CD4-positive, alpha-beta T cell treated with Interleukin-21 for 1 hour (primary cell): ENCODE measurements at regions not wholly inside any gene's neighbourhood (a gene's known extent, or its start where the extent isn't known, plus 50 kb on each side); places are given as distances from the start of the nearest gene placed in this dataset.

Experiments
- DNase-seq: peaks from one replicate; pipeline ENCODE4 v3.0.0-alpha.2; 2020

GRCh38 chr10:3906511-3907111, 121.6 kb upstream of the KLF6 start:
- DNase-seq, result no peak

- DNase-seq, result no peak
Observed at GRCh38 chr10:3904419-3904960, 119.5 kb upstream of the KLF6 start.

GRCh38 chr10:3902809-3903410, 117.9 kb upstream of the KLF6 start:
- DNase-seq, result no peak

- DNase-seq, result peak; percentile 76
Observed at GRCh38 chr10:3902054-3902808, 117.2 kb upstream of the KLF6 start.

GRCh38 chr10:3901370-3901769, 116.4 kb upstream of the KLF6 start:
- no peak for DNase-seq

GRCh38 chr10:3900391-3900790, 115.4 kb upstream of the KLF6 start:
- DNase-seq, result no peak

- DNase-seq, result no peak
Observed at GRCh38 chr10:3898821-3899220, 113.8 kb upstream of the KLF6 start.

GRCh38 chr10:3897156-3897555, 112.1 kb upstream of the KLF6 start:
- DNase-seq, result no peak

- no peak for DNase-seq
Observed at GRCh38 chr10:3896161-3896560, 111.2 kb upstream of the KLF6 start.

GRCh38 chr10:3895045-3895631, 110.1 kb upstream of the KLF6 start:
- no peak for DNase-seq

GRCh38 chr10:3893901-3894563, 109.0 kb upstream of the KLF6 start:
- DNase-seq, result peak; percentile 42

GRCh38 chr10:3892440-3893425, 107.7 kb upstream of the KLF6 start:
- peak; percentile 83 for DNase-seq

- DNase-seq, result no peak
Observed at GRCh38 chr10:3891396-3891795, 106.4 kb upstream of the KLF6 start.

- no peak for DNase-seq
Observed at GRCh38 chr10:3890602-3891352, 105.8 kb upstream of the KLF6 start.

- no peak for DNase-seq
Observed at GRCh38 chr10:3889961-3890522, 105.0 kb upstream of the KLF6 start.

GRCh38 chr10:3887885-3888476, 103.0 kb upstream of the KLF6 start:
- DNase-seq, result peak; percentile 88

GRCh38 chr10:3887404-3887803, 102.4 kb upstream of the KLF6 start:
- no peak for DNase-seq

GRCh38 chr10:3886641-3887251, 101.7 kb upstream of the KLF6 start:
- peak; percentile 49 for DNase-seq

- DNase-seq, result no peak
Observed at GRCh38 chr10:3886191-3886590, 101.2 kb upstream of the KLF6 start.

GRCh38 chr10:3882855-3883254, 97.8 kb upstream of the KLF6 start:
- DNase-seq, result no peak
